ENCODE measurements at regions not wholly inside any gene's neighbourhood (a gene's known extent, or its start where the extent isn't known, plus 50 kb on each side); places are given as distances from the start of the nearest gene placed in this dataset.
"Not testable (repeated sequence)": the region's sequence is repeated elsewhere in the genome, so short reads cannot be mapped to it uniquely, and the experiment has no call there.

DNA sequence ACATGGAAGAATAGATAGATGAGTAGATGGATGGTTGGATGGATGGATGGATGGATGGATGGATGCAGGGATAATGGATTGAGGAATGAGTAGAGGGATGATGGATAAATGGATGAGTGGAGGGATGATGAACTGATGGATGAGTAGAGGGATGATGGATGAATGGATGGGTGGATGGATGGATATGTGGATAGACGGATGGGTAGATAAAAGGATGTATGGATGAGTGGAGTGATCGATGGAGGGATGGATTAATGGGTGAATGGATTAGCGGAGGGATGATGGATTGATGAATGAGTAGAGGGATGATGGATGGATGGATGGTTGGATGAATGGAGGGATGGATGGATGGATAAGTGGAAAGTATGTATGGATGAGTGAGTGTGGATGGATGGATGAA is 533.2 kb downstream of the RFC3 start:
- no peak for ATAC-seq
- DNase-seq = no peak
- intact Hi-C loops (cut with DNase I, micrococcal nuclease) = no loop called here

DNA sequence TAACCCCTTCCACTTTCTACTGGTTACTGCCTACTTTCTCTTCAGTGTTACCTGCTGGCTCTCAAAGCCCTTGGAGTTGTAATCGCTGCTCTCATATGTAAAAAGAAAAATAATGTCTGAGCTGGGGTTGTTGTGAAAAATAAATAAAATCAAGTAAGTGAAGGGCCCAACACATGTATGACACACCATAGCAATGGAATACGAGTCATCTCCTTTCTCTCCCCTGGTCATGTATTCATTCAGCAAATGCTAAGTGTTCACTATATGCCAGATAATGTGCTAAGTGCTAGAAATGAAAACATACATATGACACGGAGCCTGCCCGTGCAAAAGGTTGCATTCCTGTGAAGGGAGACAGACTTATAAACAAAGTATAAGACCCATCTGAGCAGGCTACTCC is 535.0 kb downstream of the RFC3 start:
- ATAC-seq = no peak
- intact Hi-C loops (cut with DNase I, micrococcal nuclease) = no loop called here
- no peak for DNase-seq

DNA sequence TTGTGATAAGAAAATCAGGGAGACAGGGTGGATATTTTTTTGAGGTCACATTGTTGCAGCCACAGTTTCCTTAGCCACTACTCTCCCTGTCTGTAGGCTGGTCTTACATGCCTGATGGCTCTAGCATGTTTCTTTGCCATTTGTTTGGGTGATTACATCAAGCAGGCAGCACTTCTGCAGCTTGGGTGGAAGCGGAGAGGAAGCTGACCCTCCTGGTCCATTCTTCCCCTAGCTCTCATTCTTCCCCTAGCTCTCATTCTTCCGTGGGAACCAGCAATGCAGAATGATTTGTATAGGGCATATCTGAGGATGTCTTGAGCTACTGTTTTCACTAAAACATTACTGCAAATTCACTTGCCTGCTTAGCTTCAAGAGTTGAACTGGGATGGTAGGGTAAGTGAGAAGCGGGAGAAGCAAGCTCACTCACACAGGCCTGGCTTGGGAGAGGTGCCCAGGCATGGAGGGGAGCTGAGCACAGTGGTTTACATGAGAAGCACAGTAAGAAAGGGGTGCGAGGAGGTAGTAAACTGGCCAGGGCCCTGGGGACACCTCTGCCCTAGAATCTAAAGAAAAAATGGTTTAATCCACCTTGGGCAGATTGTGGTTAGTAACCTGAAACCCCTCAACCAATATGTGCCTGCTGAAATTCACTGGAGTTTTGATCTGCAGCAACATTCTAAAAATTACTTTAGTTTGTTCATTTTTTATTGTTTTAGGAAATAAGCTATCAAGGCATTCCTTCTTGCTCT is 538.9 kb downstream of the RFC3 start:
- DNase-seq (no peak), ATAC-seq (no peak)
- intact Hi-C loops (cut with DNase I, micrococcal nuclease) = no loop called here

DNA sequence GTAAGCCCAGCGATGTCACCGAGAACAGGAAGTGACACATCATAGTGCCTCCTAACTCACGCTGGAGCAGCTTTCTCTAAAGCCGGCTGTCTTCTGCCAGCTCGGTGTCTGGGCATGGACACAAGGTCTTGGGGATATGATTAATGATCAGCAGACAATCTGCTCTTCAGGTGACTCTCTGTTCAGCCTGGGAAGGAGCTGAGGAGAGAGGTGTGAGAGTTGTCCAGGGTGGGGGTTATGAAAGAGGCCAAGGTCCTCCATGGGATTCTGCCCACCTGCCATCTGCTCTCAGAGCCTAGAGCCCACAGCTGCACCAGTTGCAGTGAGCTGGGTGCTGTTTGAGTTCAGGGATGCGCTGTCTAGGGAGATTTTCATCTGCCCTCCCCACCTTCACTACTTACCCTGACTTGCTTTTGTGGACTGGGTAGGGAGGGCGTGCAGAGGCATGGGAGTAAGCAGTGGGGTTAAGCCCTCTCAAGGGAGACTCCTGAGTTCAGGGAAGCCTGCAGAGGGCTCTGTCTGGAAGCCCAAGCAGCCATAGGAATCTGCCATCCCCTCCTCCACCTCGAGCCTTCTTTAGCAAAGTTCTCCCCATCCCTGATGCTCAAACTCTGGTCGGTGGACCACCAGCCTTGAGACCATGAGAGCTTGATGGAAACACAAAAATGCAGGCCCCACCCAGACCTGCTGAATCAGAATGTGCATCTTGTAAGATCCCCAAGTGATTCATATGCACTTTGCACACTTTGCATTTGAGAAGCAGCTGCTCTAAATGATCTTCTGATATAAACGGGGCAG is 539.7 kb downstream of the RFC3 start:
- DNase-seq (no peak), ATAC-seq (no peak)
- intact Hi-C loops (cut with DNase I, micrococcal nuclease) = no loop called here

DNA sequence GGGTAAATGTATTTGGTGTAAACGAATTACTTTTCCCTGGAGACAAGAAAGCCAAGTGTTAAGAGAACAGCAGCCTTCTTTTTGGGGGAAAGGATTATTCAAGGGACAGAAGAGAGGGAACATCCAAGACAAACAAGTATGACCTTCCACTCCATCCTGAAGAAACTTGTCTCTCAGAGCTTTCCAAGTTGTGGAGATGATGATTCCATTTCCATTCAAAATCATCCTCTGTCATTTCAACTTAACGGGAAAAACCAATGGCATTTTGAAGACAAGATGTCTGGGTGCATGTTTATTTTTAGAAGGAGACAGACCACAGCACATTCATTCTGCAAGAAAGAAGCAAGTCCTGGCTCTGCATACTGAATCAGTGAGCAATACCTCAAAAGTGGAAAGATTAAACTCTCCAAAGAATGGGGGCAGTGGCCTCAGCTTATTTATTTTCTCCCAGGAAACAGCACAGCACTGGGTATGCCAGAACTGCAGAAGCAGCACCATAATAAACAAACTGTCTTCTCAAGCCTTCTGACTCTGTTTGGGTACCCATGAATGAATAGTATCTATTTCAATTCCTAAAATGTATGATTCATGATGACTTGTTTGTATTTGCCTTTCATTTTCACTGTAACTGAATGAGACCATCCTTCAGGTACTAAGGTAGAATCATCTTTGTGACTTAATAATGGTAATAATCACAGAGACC is 541.0 kb downstream of the RFC3 start:
- intact Hi-C loops (cut with DNase I, micrococcal nuclease) = no loop called here
- ATAC-seq (no peak), DNase-seq (no peak)

- intact Hi-C loops (cut with DNase I, micrococcal nuclease) = no loop called here
- DNase-seq = no peak
Observed at GRCh38 chr13:34360702-34361101, 542.8 kb downstream of the RFC3 start.

GRCh38 chr13:34361560-34361959 is 543.6 kb downstream of the RFC3 start:
- intact Hi-C loops (cut with DNase I, micrococcal nuclease) = no loop called here
- no peak for ATAC-seq
- no peak for DNase-seq

More at GRCh38 chr13:34360702-34361101, 542.8 kb downstream of the RFC3 start:
- ATAC-seq = no peak

DNA sequence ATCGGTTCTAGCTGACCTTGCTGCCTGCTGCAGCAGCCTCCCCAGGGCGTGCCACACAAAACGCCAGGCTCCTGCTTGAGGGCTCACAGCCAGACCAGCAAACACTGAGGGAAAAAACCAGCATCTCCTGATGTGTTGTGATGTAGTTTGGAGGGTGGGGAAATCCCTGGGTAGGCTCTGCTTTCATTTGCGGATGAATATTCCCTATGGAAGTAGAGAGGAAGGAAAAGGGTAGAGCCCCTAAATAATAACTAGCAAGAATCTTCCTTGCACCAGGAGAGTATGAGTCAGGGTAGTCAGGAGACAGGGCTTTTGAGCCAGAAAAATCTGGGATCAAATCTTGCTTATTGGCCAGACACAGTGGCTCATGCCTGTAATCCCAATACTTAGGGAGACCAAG is 545.3 kb downstream of the RFC3 start:
- DNase-seq = no peak
- intact Hi-C loops (cut with DNase I, micrococcal nuclease) = no loop called here
- no peak for ATAC-seq

- intact Hi-C loops (cut with DNase I, micrococcal nuclease) = no loop called here
- ATAC-seq (no peak), DNase-seq (no peak)
Observed at GRCh38 chr13:34364633-34365032, 546.7 kb downstream of the RFC3 start.

DNA sequence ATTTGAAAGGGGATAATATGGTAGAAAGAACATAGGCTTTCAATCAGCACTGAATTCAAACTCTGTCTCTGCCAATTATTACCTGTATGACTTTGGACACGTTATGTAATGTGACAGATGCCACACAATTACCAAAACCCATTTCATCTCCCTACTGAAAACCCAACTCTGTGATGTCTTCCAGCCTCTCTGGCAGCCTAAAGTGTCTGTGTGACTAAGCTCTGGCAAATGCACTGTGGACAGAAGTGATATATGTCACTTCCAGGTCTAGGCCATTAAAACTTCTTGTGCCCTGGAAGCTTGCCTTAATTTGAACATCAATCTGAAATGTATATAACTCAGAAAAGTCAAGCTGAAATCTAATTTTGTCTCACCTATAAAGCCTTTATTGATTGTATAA is 552.0 kb downstream of the RFC3 start:
- ATAC-seq (no peak), DNase-seq (no peak)
- intact Hi-C loops (cut with DNase I, micrococcal nuclease) = no loop called here

DNA sequence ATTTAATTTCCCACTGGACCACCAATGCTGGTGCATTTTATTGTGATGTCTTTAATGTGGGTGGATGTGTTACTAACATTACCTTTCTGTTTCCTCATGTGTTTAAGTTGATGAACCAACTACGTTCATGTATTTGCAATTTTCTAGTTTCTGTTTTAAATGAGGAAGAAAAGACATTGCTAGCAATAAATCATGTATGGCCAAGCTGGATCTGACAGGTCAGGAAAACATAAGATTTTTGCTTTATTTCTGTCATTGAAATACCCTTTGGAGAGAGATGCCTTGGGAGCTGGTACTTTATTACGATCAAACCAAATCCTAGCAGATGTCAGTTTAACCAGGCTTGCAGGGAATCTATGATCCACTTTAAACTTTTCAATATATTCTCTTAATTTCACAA is 553.2 kb downstream of the RFC3 start:
- ATAC-seq (no peak), DNase-seq (no peak)
- intact Hi-C loops (cut with DNase I, micrococcal nuclease) = no loop called here

GRCh38 chr13:34371645-34372395 is 553.9 kb downstream of the RFC3 start:
- DNase-seq (no peak), ATAC-seq (no peak)
- intact Hi-C loops (cut with DNase I, micrococcal nuclease) = no loop called here

- ATAC-seq (no peak), DNase-seq (no peak)
- intact Hi-C loops (cut with DNase I, micrococcal nuclease) = no loop called here
Observed at GRCh38 chr13:34372581-34372980, 554.6 kb downstream of the RFC3 start.

DNA sequence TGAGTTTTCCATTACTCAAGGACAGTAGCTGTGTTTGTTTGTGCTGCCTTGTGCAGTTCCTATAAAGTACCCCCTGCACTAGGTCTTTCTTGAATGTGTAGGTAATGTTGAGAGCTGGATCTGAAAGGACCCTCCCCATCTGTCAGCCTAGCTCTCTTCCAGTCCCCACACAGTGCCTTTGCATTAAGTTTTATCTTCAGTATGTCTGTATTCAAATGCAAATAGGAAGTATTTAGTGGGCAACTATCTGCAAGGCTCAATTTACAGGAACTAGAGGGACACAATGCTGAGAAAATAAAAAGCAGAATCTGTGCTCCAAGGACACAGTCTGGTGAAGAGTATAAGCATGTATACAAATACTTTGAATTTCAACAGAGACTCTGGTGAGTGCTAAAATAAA is 558.5 kb downstream of the RFC3 start:
- intact Hi-C loops (cut with DNase I, micrococcal nuclease) = no loop called here
- DNase-seq = no peak
- no peak for ATAC-seq

DNA sequence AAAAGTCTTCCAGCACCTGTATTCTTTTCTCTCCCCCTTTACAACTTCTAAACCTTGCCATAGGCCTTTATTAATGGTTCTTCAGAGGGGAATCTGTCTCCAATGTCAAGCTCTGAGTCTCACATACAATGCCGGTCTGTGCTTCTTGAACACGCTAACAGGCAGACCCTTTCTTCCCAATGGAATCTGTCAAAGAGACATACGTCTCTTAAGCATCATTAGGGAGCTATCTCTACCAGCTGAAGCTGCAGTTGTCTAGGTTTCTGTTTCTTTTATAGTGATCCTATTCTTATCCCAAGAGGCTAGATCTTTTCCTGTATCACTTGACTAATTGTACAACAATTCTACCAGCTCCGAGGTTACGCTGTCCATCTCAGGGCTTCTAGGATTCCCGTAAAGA is 560.8 kb upstream of the NBEA start:
- intact Hi-C loops (cut with DNase I, micrococcal nuclease) = no loop called here
- ATAC-seq (no peak), DNase-seq (no peak)

GRCh38 chr13:34383728-34384127 is 558.3 kb upstream of the NBEA start:
- intact Hi-C loops (cut with DNase I, micrococcal nuclease) = no loop called here
- ATAC-seq = no peak
- no peak for DNase-seq

GRCh38 chr13:34386229-34386628 is 555.8 kb upstream of the NBEA start:
- DNase-seq; intact Hi-C loops (cut with DNase I, micrococcal nuclease); ATAC-seq: not testable (repeated sequence)

- DNase-seq (no peak), ATAC-seq (no peak)
- intact Hi-C loops (cut with DNase I, micrococcal nuclease) = no loop called here
Observed at GRCh38 chr13:34391076-34391475, 551.0 kb upstream of the NBEA start.

GRCh38 chr13:34401696-34402095 is 540.4 kb upstream of the NBEA start:
- DNase-seq = no peak
- no peak for ATAC-seq
- intact Hi-C loops (cut with DNase I, micrococcal nuclease) = no loop called here

Measured in left colon (tissue), 2 donors.